ENCODE measurements at regions not wholly inside any gene's neighbourhood (a gene's known extent, or its start where the extent isn't known, plus 50 kb on each side); places are given as distances from the start of the nearest gene placed in this dataset.
"Not testable (repeated sequence)": the region's sequence is repeated elsewhere in the genome, so short reads cannot be mapped to it uniquely, and the experiment has no call there.

DNA sequence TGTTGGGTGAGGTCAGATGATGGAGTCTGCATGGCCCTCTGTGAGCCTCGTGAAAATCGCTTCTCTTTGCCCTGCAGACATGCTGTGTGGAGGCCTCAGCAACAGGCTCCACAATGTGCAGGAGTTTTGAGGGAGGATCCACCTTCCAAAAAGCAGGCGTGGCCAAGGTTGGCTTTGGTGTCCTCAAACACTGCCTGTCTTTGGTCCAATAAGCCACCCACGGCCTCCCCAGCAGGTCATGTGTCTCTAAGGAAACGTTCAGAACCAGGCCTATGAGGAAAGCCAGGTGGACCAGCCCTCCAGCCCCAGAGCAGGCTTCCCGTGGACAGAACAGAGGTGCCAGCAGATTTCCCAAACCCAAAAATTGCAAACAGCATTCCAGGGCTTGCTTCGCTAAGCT, 340.7 kb upstream of the IRX2 start:
- Histone ChIP-seq H3K27me3 (no peaks in the 10 kb centered on the region), H3K4me3 (no peak overlapping the region), H3K9me3 (no peaks in the 10 kb centered on the region), H3K4me1 (no peaks in the 10 kb centered on the region), H3K36me3 (no peaks in the 10 kb centered on the region), H3K27ac (no peak overlapping the region)
- intact Hi-C loops (cut with DNase I; ENCODE audit: low total_unique reads) = no loop called here
- no peak for DNase-seq
- TF ChIP-seq, protein P1, sequence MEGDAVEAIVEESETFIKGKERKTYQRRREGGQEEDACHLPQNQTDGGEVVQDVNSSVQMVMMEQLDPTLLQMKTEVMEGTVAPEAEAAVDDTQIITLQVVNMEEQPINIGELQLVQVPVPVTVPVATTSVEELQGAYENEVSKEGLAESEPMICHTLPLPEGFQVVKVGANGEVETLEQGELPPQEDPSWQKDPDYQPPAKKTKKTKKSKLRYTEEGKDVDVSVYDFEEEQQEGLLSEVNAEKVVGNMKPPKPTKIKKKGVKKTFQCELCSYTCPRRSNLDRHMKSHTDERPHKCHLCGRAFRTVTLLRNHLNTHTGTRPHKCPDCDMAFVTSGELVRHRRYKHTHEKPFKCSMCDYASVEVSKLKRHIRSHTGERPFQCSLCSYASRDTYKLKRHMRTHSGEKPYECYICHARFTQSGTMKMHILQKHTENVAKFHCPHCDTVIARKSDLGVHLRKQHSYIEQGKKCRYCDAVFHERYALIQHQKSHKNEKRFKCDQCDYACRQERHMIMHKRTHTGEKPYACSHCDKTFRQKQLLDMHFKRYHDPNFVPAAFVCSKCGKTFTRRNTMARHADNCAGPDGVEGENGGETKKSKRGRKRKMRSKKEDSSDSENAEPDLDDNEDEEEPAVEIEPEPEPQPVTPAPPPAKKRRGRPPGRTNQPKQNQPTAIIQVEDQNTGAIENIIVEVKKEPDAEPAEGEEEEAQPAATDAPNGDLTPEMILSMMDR (IDR thresholded peaks at IDR 0.05) = no peak
- TF ChIP-seq POLR2A (IDR thresholded peaks at IDR 0.05) = no peak

DNA sequence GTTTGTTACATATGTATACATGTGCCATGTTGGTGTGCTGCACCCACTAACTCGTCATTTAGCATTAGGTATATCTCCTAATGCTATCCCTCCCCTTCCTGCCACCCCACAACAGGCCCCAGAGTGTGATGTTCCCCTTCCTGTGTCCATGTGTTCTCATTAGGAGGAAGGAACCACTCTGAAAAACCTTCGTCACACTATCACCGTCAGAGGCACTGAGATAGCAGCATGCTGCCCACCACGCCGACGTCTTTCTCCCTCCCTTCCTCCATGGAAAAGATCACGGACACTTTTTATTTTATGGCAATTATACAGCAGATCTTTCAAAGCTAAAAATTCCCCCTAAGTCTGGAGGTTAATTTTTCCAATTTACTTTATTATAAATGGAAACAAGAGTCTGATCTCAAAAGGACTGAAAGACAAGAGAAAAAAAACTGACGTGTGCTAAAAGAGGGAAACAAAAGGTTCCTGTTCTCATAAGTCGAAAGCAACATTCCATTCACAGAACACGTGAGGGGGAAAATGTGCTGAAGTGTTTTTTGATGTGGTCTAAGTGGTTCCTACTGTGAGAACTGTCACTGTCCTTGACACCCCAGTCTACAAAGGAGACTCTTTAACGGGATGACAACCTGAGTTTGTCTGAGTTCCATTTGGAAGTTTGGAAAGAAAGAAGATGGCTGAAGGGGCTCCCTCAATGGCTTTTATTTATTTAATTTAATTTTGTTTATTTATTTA, 339.7 kb upstream of the IRX2 start:
- Histone ChIP-seq H3K4me3 (no peak overlapping the region), H3K36me3 (no peaks in the 10 kb centered on the region)
- intact Hi-C loops (cut with DNase I; ENCODE audit: low total_unique reads) = no loop called here

DNA sequence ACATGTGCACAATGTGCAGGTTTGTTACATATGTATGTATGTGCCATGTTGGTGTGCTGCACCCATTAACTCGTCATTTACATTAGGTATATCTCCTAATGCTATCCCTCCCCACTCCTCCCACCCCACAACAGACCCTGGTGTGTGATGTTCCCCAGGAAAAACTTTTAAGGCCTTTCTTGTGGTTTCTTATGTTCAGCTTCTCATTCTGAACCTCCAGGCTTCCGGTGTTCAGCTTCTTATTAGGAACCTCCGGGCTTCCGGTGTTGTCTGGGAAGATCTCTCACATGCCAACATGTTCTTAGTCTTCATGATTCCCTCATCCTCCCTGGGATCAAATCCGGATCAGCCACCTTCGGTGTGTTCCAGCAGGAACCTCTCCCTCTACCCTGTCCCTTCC, 338.8 kb upstream of the IRX2 start:
- not testable (repeated sequence) for H3K27me3 ChIP-seq

More for the DNA sequence above, 339.7 kb upstream of the IRX2 start:
- Histone ChIP-seq H3K4me1 (no peaks in the 10 kb centered on the region), H3K27ac (no peak overlapping the region), H3K9me3 (no peaks in the 10 kb centered on the region), H3K27me3 (no peaks in the 10 kb centered on the region)
- DNase-seq = no peak
- no peak for TF ChIP-seq POLR2A (IDR thresholded peaks at IDR 0.05)
- TF ChIP-seq, protein P1 (IDR thresholded peaks at IDR 0.05) = no peak

DNA sequence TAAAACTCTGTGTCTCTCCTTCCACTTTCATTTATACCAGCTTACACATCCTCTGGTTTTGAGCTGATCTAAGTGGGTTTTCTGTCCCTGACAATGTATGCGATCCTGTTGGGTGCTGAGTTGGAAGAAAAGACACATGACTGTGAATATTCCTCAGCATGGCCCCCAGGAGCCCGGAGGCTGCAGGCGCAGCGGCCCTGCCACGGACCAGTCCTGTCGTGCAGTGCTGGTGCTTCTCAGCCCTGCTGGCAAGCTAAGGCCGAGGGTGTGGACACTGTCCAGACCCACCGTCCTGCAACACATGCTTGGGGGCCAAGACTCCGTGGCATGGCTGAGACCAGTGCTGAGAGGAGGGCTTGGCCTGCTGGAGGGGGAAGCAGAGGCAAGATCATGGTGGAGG, 328.9 kb upstream of the IRX2 start:
- no peaks in the 10 kb centered on the region for H3K36me3 ChIP-seq
- H3K9me3 ChIP-seq = no peaks in the 10 kb centered on the region
- no peaks in the 10 kb centered on the region for H3K27me3 ChIP-seq
- H3K4me1 ChIP-seq = no peaks in the 10 kb centered on the region
- H3K4me3 ChIP-seq = no peak overlapping the region
- TF ChIP-seq, protein P1 (IDR thresholded peaks at IDR 0.05) = no peak
- TF ChIP-seq POLR2A (IDR thresholded peaks at IDR 0.05) = no peak
- H3K27ac ChIP-seq = no peak overlapping the region
- intact Hi-C loops (cut with DNase I; ENCODE audit: low total_unique reads) = no loop called here
- no peak for DNase-seq

More for the DNA sequence above, 338.8 kb upstream of the IRX2 start:
- H3K4me3 ChIP-seq; intact Hi-C loops (cut with DNase I; ENCODE audit: low total_unique reads); H3K27ac ChIP-seq; H3K4me1 ChIP-seq; DNase-seq; H3K36me3 ChIP-seq; H3K9me3 ChIP-seq: not testable (repeated sequence)

DNA sequence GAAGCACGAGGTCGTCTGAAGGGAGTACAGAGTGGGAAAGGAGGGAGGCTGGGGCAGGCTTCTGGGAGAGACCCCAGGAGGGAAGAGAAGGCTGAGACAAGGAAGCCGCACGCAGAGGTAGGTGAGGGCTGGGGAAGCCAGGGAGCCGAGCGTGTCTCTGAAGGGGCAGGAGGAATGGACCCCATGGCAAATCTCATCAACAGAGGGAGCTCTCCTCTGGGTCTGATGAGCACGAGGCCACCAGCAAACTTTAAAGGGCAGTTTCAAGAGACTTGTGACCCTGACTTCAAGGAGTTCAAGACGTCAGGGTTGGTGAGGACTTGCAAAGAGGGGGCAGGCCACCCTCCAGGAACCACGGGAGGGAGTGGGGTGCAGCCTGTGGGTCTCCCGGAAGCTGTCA, 326.2 kb upstream of the IRX2 start:
- intact Hi-C loops (cut with DNase I; ENCODE audit: low total_unique reads) = no loop called here
- H3K27me3 ChIP-seq = no peaks in the 10 kb centered on the region
- no peak overlapping the region for H3K27ac ChIP-seq
- H3K4me1 ChIP-seq = no peaks in the 10 kb centered on the region
- H3K9me3 ChIP-seq = no peaks in the 10 kb centered on the region
- TF ChIP-seq, protein P1 (IDR thresholded peaks at IDR 0.05) = no peak
- no peak for TF ChIP-seq POLR2A (IDR thresholded peaks at IDR 0.05)
- no peaks in the 10 kb centered on the region for H3K36me3 ChIP-seq
- DNase-seq = no peak
- no peak overlapping the region for H3K4me3 ChIP-seq

DNA sequence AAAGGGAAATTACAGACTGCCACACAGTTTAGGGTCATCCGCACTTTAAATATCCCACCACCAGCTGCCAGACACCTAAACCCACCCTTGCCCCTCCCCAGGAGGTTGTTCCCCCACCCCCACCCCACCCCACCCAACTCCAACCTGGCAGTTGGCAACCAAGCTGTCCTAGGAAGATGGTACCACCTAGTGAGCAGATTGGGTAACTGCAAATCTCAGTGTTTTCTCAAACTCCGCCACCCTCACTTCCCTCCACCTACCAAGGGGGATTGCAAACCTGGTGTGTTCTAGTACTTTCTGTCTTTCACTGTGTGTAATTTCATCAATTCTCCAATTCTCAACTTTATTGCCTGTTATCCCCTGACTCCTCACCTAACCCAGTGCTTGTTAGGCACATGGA, 323.8 kb upstream of the IRX2 start:
- Histone ChIP-seq H3K36me3 (no peaks in the 10 kb centered on the region), H3K4me3 (no peak overlapping the region), H3K9me3 (no peaks in the 10 kb centered on the region), H3K4me1 (no peaks in the 10 kb centered on the region), H3K27me3 (no peaks in the 10 kb centered on the region), H3K27ac (no peak overlapping the region)
- no peak for DNase-seq
- no peak for TF ChIP-seq POLR2A (IDR thresholded peaks at IDR 0.05)
- TF ChIP-seq, protein P1 (IDR thresholded peaks at IDR 0.05) = no peak
- intact Hi-C loops (cut with DNase I; ENCODE audit: low total_unique reads) = no loop called here
